ENCODE measurements at regions not wholly inside any gene's neighbourhood (a gene's known extent, or its start where the extent isn't known, plus 50 kb on each side); places are given as distances from the start of the nearest gene placed in this dataset.
"Not testable (repeated sequence)": the region's sequence is repeated elsewhere in the genome, so short reads cannot be mapped to it uniquely, and the experiment has no call there.

- no peak overlapping the region for H3K4me3 ChIP-seq (ENCODE audit: low read length in 2 of 2)
- DNase-seq (no peak), ATAC-seq (ENCODE audit: low FRiP score) (no peak)
- H3K36me3 ChIP-seq (ENCODE audit: control insufficient read depth in 1 of 2, insufficient read depth in 2 of 2, low read length in 1 of 2), result no peaks in the 10 kb centered on the region
- H3K27me3 ChIP-seq (ENCODE audit: control insufficient read depth in 1 of 2, insufficient read depth in 2 of 2, low read length in 1 of 2), result no peaks in the 10 kb centered on the region
- no peak overlapping the region for H3K27ac ChIP-seq (ENCODE audit: low read depth in 1 of 2, low read length in 2 of 2)
- peaks cover 3% of the 10 kb centered on the region for H3K9me3 ChIP-seq (ENCODE audit: control insufficient read depth, low read length)
- intact Hi-C loops (cut with DNase I), result no loop called here
- no peaks in the 10 kb centered on the region for H3K4me1 ChIP-seq (ENCODE audit: control insufficient read depth in 1 of 2, insufficient read depth in 2 of 2, low read length in 2 of 2)
Observed at GRCh38 chr9:79430619-79431018, 141.1 kb upstream of the TLE4 start.

GRCh38 chr9:79431019-79431679, 140.6 kb upstream of the TLE4 start:
- Histone ChIP-seq H3K4me1 (ENCODE audit: control insufficient read depth in 1 of 2, insufficient read depth in 2 of 2, low read length in 2 of 2) (no peaks in the 10 kb centered on the region), H3K36me3 (ENCODE audit: control insufficient read depth in 1 of 2, insufficient read depth in 2 of 2, low read length in 1 of 2) (no peaks in the 10 kb centered on the region), H3K4me3 (ENCODE audit: low read length in 2 of 2) (no peak overlapping the region), H3K27ac (ENCODE audit: low read depth in 1 of 2, low read length in 2 of 2) (no peak overlapping the region), H3K27me3 (ENCODE audit: control insufficient read depth in 1 of 2, insufficient read depth in 2 of 2, low read length in 1 of 2) (no peaks in the 10 kb centered on the region), H3K9me3 (ENCODE audit: control insufficient read depth, low read length) (peaks cover 3% of the 10 kb centered on the region)
- DNase-seq (no peak), ATAC-seq (ENCODE audit: low FRiP score) (no peak)
- 47 to 52% methylated on average over 4 of the region's 4 CpGs for WGBS, 2 donors
- intact Hi-C loops (cut with DNase I), result no loop called here

- 93 to 97% methylated on average over 1 of the region's 1 CpG for WGBS, 2 donors
- H3K4me1 ChIP-seq (ENCODE audit: control insufficient read depth in 1 of 2, insufficient read depth in 2 of 2, low read length in 2 of 2), result no peaks in the 10 kb centered on the region
- DNase-seq (no peak), ATAC-seq (ENCODE audit: low FRiP score) (no peak)
- no peaks in the 10 kb centered on the region for H3K36me3 ChIP-seq (ENCODE audit: control insufficient read depth in 1 of 2, insufficient read depth in 2 of 2, low read length in 1 of 2)
- H3K27me3 ChIP-seq (ENCODE audit: control insufficient read depth in 1 of 2, insufficient read depth in 2 of 2, low read length in 1 of 2), result no peaks in the 10 kb centered on the region
- H3K4me3 ChIP-seq (ENCODE audit: low read length in 2 of 2), result no peak overlapping the region
- H3K9me3 ChIP-seq (ENCODE audit: control insufficient read depth, low read length), result no peaks in the 10 kb centered on the region
- no peak overlapping the region for H3K27ac ChIP-seq (ENCODE audit: low read depth in 1 of 2, low read length in 2 of 2)
- intact Hi-C loops (cut with DNase I), result no loop called here
Observed at GRCh38 chr9:79432485-79432884, 139.3 kb upstream of the TLE4 start.

GRCh38 chr9:79433703-79434102, 138.1 kb upstream of the TLE4 start:
- intact Hi-C loops (cut with DNase I), result no loop called here
- Histone ChIP-seq H3K4me1 (ENCODE audit: control insufficient read depth in 1 of 2, insufficient read depth in 2 of 2, low read length in 2 of 2) (no peaks in the 10 kb centered on the region), H3K36me3 (ENCODE audit: control insufficient read depth in 1 of 2, insufficient read depth in 2 of 2, low read length in 1 of 2) (no peaks in the 10 kb centered on the region), H3K27me3 (ENCODE audit: control insufficient read depth in 1 of 2, insufficient read depth in 2 of 2, low read length in 1 of 2) (no peaks in the 10 kb centered on the region), H3K27ac (ENCODE audit: low read depth in 1 of 2, low read length in 2 of 2) (no peak overlapping the region), H3K9me3 (ENCODE audit: control insufficient read depth, low read length) (no peaks in the 10 kb centered on the region), H3K4me3 (ENCODE audit: low read length in 2 of 2) (no peak overlapping the region)
- DNase-seq, result no peak
- no peak for ATAC-seq (ENCODE audit: low FRiP score)

GRCh38 chr9:79439221-79439620, 132.5 kb upstream of the TLE4 start:
- WGBS, 2 donors, result 9 to 10% methylated on average over 18 to 19 of the region's 19 CpGs
- H3K4me1 ChIP-seq (ENCODE audit: control insufficient read depth in 1 of 2, insufficient read depth in 2 of 2, low read length in 2 of 2); H3K36me3 ChIP-seq (ENCODE audit: control insufficient read depth in 1 of 2, insufficient read depth in 2 of 2, low read length in 1 of 2); H3K9me3 ChIP-seq (ENCODE audit: control insufficient read depth, low read length); H3K27me3 ChIP-seq (ENCODE audit: control insufficient read depth in 1 of 2, insufficient read depth in 2 of 2, low read length in 1 of 2); intact Hi-C loops (cut with DNase I); H3K27ac ChIP-seq (ENCODE audit: low read depth in 1 of 2, low read length in 2 of 2); ATAC-seq (ENCODE audit: low FRiP score); DNase-seq; H3K4me3 ChIP-seq (ENCODE audit: low read length in 2 of 2): not testable (repeated sequence)

GRCh38 chr9:79446523-79447307, 125.0 kb upstream of the TLE4 start:
- WGBS, 2 donors, result 12 to 32% methylated on average over 4 of the region's 4 CpGs
- Histone ChIP-seq H3K4me3 (ENCODE audit: low read length in 2 of 2) (no peak overlapping the region), H3K27ac (ENCODE audit: low read depth in 1 of 2, low read length in 2 of 2) (no peak overlapping the region), H3K9me3 (ENCODE audit: control insufficient read depth, low read length) (no peaks in the 10 kb centered on the region), H3K36me3 (ENCODE audit: control insufficient read depth in 1 of 2, insufficient read depth in 2 of 2, low read length in 1 of 2) (no peaks in the 10 kb centered on the region), H3K4me1 (ENCODE audit: control insufficient read depth in 1 of 2, insufficient read depth in 2 of 2, low read length in 2 of 2) (no peaks in the 10 kb centered on the region), H3K27me3 (ENCODE audit: control insufficient read depth in 1 of 2, insufficient read depth in 2 of 2, low read length in 1 of 2) (no peaks in the 10 kb centered on the region)
- intact Hi-C loops (cut with DNase I), result no loop called here
- ATAC-seq (ENCODE audit: low FRiP score) (no peak), DNase-seq (no peak)

GRCh38 chr9:79447308-79447605, 124.5 kb upstream of the TLE4 start:
- Histone ChIP-seq H3K4me3 (ENCODE audit: low read length in 2 of 2) (no peak overlapping the region), H3K27me3 (ENCODE audit: control insufficient read depth in 1 of 2, insufficient read depth in 2 of 2, low read length in 1 of 2) (no peaks in the 10 kb centered on the region), H3K9me3 (ENCODE audit: control insufficient read depth, low read length) (no peaks in the 10 kb centered on the region), H3K36me3 (ENCODE audit: control insufficient read depth in 1 of 2, insufficient read depth in 2 of 2, low read length in 1 of 2) (no peaks in the 10 kb centered on the region), H3K27ac (ENCODE audit: low read depth in 1 of 2, low read length in 2 of 2) (no peak overlapping the region), H3K4me1 (ENCODE audit: control insufficient read depth in 1 of 2, insufficient read depth in 2 of 2, low read length in 2 of 2) (no peaks in the 10 kb centered on the region)
- WGBS, 2 donors, result 67 to 81% methylated on average over 3 of the region's 3 CpGs
- no peak for ATAC-seq (ENCODE audit: low FRiP score)
- DNase-seq, result no peak
- intact Hi-C loops (cut with DNase I), result no loop called here

- no peak overlapping the region for H3K27ac ChIP-seq (ENCODE audit: low read depth in 1 of 2, low read length in 2 of 2)
- no peaks in the 10 kb centered on the region for H3K9me3 ChIP-seq (ENCODE audit: control insufficient read depth, low read length)
- intact Hi-C loops (cut with DNase I), result no loop called here
- no peaks in the 10 kb centered on the region for H3K36me3 ChIP-seq (ENCODE audit: control insufficient read depth in 1 of 2, insufficient read depth in 2 of 2, low read length in 1 of 2)
- WGBS, 2 donors, result 23 to 24% methylated on average over 5 of the region's 5 CpGs
- no peaks in the 10 kb centered on the region for H3K4me1 ChIP-seq (ENCODE audit: control insufficient read depth in 1 of 2, insufficient read depth in 2 of 2, low read length in 2 of 2)
- no peak for ATAC-seq (ENCODE audit: low FRiP score)
- H3K27me3 ChIP-seq (ENCODE audit: control insufficient read depth in 1 of 2, insufficient read depth in 2 of 2, low read length in 1 of 2), result no peaks in the 10 kb centered on the region
- DNase-seq, result no peak
- no peak overlapping the region for H3K4me3 ChIP-seq (ENCODE audit: low read length in 2 of 2)
Observed at GRCh38 chr9:79447762-79448161, 124.0 kb upstream of the TLE4 start.

- ATAC-seq (ENCODE audit: low FRiP score), result no peak
- H3K27me3 ChIP-seq (ENCODE audit: control insufficient read depth in 1 of 2, insufficient read depth in 2 of 2, low read length in 1 of 2), result no peaks in the 10 kb centered on the region
- no peaks in the 10 kb centered on the region for H3K9me3 ChIP-seq (ENCODE audit: control insufficient read depth, low read length)
- DNase-seq, result no peak
- intact Hi-C loops (cut with DNase I), result no loop called here
- no peaks in the 10 kb centered on the region for H3K4me1 ChIP-seq (ENCODE audit: control insufficient read depth in 1 of 2, insufficient read depth in 2 of 2, low read length in 2 of 2)
- no peak overlapping the region for H3K27ac ChIP-seq (ENCODE audit: low read depth in 1 of 2, low read length in 2 of 2)
- no peaks in the 10 kb centered on the region for H3K36me3 ChIP-seq (ENCODE audit: control insufficient read depth in 1 of 2, insufficient read depth in 2 of 2, low read length in 1 of 2)
- no peak overlapping the region for H3K4me3 ChIP-seq (ENCODE audit: low read length in 2 of 2)
Observed at GRCh38 chr9:79452265-79452664, 119.5 kb upstream of the TLE4 start.
